ENCODE measurements at regions not wholly inside any gene's neighbourhood (a gene's known extent, or its start where the extent isn't known, plus 50 kb on each side); places are given as distances from the start of the nearest gene placed in this dataset.

GRCh38 chr2:128469203-128469602, 150.5 kb upstream of the HS6ST1 start:
- H3K4me3 ChIP-seq (ENCODE audit: insufficient read depth, low read length) = no peak overlapping the region
- no peak overlapping the region for H2AFZ ChIP-seq (ENCODE audit: low read length)
- H3K4me1 ChIP-seq (ENCODE audit: insufficient read depth, low read length) = peaks cover 7% of the 10 kb centered on the region
- peak; percentile 66 for DNase-seq (ENCODE audit: insufficient read length, low spot score, missing footprints)
- TF ChIP-seq CTCF (IDR thresholded peaks at IDR 0.05; ENCODE audit: extremely low read depth, low read depth, low read length) = peak; percentile 35
- no peak overlapping the region for H3K4me2 ChIP-seq (ENCODE audit: insufficient read depth, low read length)
- H3K27me3 ChIP-seq (ENCODE audit: insufficient read depth, low read length) = no peaks in the 10 kb centered on the region
- peaks cover 8% of the 10 kb centered on the region for H3K9me3 ChIP-seq (ENCODE audit: low read depth, low read length)
- H3K79me2 ChIP-seq (ENCODE audit: insufficient read depth, low read length) = no peaks in the 10 kb centered on the region
- H3K27ac ChIP-seq (ENCODE audit: low read depth, low read length) = no peak overlapping the region
- H3K36me3 ChIP-seq (ENCODE audit: insufficient read depth, low read length) = no peaks in the 10 kb centered on the region
- no peaks in the 10 kb centered on the region for H4K20me1 ChIP-seq (ENCODE audit: insufficient read depth, low read length)

- peaks cover 7% of the 10 kb centered on the region for H3K4me1 ChIP-seq (ENCODE audit: insufficient read depth, low read length)
- H4K20me1 ChIP-seq (ENCODE audit: insufficient read depth, low read length) = no peaks in the 10 kb centered on the region
- peaks cover 8% of the 10 kb centered on the region for H3K9me3 ChIP-seq (ENCODE audit: low read depth, low read length)
- H3K36me3 ChIP-seq (ENCODE audit: insufficient read depth, low read length) = no peaks in the 10 kb centered on the region
- H3K27me3 ChIP-seq (ENCODE audit: insufficient read depth, low read length) = no peaks in the 10 kb centered on the region
- no peak for TF ChIP-seq CTCF (IDR thresholded peaks at IDR 0.05; ENCODE audit: extremely low read depth, low read depth, low read length)
- DNase-seq (ENCODE audit: insufficient read length, low spot score, missing footprints) = no peak
- H3K4me2 ChIP-seq (ENCODE audit: insufficient read depth, low read length) = no peak overlapping the region
- H3K4me3 ChIP-seq (ENCODE audit: insufficient read depth, low read length) = no peak overlapping the region
- no peak overlapping the region for H2AFZ ChIP-seq (ENCODE audit: low read length)
- no peak overlapping the region for H3K27ac ChIP-seq (ENCODE audit: low read depth, low read length)
- no peaks in the 10 kb centered on the region for H3K79me2 ChIP-seq (ENCODE audit: insufficient read depth, low read length)
These were observed 151.2 kb upstream of the HS6ST1 start for GRCh38 chr2:128469875-128470274.

- Histone ChIP-seq H3K4me1 (ENCODE audit: insufficient read depth, low read length) (peaks cover 7% of the 10 kb centered on the region), H3K79me2 (ENCODE audit: insufficient read depth, low read length) (no peaks in the 10 kb centered on the region), H3K27me3 (ENCODE audit: insufficient read depth, low read length) (peaks cover under 1% of the 10 kb centered on the region), H3K9me3 (ENCODE audit: low read depth, low read length) (peaks cover 8% of the 10 kb centered on the region), H3K36me3 (ENCODE audit: insufficient read depth, low read length) (no peaks in the 10 kb centered on the region), H3K4me3 (ENCODE audit: insufficient read depth, low read length) (no peak overlapping the region), H3K27ac (ENCODE audit: low read depth, low read length) (no peak overlapping the region), H3K4me2 (ENCODE audit: insufficient read depth, low read length) (peak overlapping the region; percentile 72), H2AFZ (ENCODE audit: low read length) (peak overlapping the region; percentile 41), H4K20me1 (ENCODE audit: insufficient read depth, low read length) (no peaks in the 10 kb centered on the region)
- peak; percentile 84 for DNase-seq (ENCODE audit: insufficient read length, low spot score, missing footprints)
- no peak for TF ChIP-seq CTCF (IDR thresholded peaks at IDR 0.05; ENCODE audit: extremely low read depth, low read depth, low read length)
These were observed 154.1 kb upstream of the HS6ST1 start for GRCh38 chr2:128472789-128473174.

- no peak for TF ChIP-seq CTCF (IDR thresholded peaks at IDR 0.05; ENCODE audit: extremely low read depth, low read depth, low read length)
These were observed 154.7 kb upstream of the HS6ST1 start for GRCh38 chr2:128473175-128474035.

More at GRCh38 chr2:128473175-128474035, 154.7 kb upstream of the HS6ST1 start:
- peak; percentile 86 for DNase-seq (ENCODE audit: insufficient read length, low spot score, missing footprints)
- no peaks in the 10 kb centered on the region for H3K36me3 ChIP-seq (ENCODE audit: insufficient read depth, low read length)
- H3K27me3 ChIP-seq (ENCODE audit: insufficient read depth, low read length) = peaks cover 4% of the 10 kb centered on the region
- H3K79me2 ChIP-seq (ENCODE audit: insufficient read depth, low read length) = no peaks in the 10 kb centered on the region
- H3K4me2 ChIP-seq (ENCODE audit: insufficient read depth, low read length) = peak overlapping the region; percentile 72
- H3K4me3 ChIP-seq (ENCODE audit: insufficient read depth, low read length) = peak overlapping the region; percentile 51
- H4K20me1 ChIP-seq (ENCODE audit: insufficient read depth, low read length) = no peaks in the 10 kb centered on the region
- H3K27ac ChIP-seq (ENCODE audit: low read depth, low read length) = no peak overlapping the region
- H3K9me3 ChIP-seq (ENCODE audit: low read depth, low read length) = peaks cover 8% of the 10 kb centered on the region
- peak overlapping the region; percentile 44 for H2AFZ ChIP-seq (ENCODE audit: low read length)
- H3K4me1 ChIP-seq (ENCODE audit: insufficient read depth, low read length) = peaks cover 7% of the 10 kb centered on the region
